Keratinocyte (primary cell): ENCODE measurements at regions not wholly inside any gene's neighbourhood (a gene's known extent, or its start where the extent isn't known, plus 50 kb on each side); places are given as distances from the start of the nearest gene placed in this dataset.

ENCODE experiments used
- DNase-seq: peaks from one replicate; pipeline ENCODE4 v3.0.0-alpha.2; 2011; ENCODE audit warnings: low read depth, missing footprints, low spot score
- FAIRE-seq: peaks from 2 replicates; lab custom pipeline; 2011; peaks lifted over from hg19 to GRCh38; lab: Jason Lieb, UNC
- H2AFZ ChIP-seq: 2 replicates; pipeline ENCODE4 v1.6.0; 2012; ENCODE audit warnings: low read length, control low read depth, inconsistent platforms; ENCODE audit not compliant: control insufficient read depth
- H3K27ac ChIP-seq: 2 replicates; pipeline ENCODE4 v1.5.1; 2011; ENCODE audit warnings: low read length; ENCODE audit not compliant: control insufficient read depth, insufficient read depth
- H3K27me3 ChIP-seq: 3 replicates; pipeline ENCODE4 v1.6.0; 2011; ENCODE audit warnings: low read length; ENCODE audit not compliant: control insufficient read depth, insufficient read depth; ENCODE audit errors: extremely low read depth
- H3K36me3 ChIP-seq, 2 experiments: 2 replicates in 1 of 2; 3 replicates in 1 of 2; pipeline ENCODE4 v1.5.1; 2011; ENCODE audit warnings: low read length in 2 of 2, mild to moderate bottlenecking in 1 of 2; ENCODE audit not compliant: control insufficient read depth in 2 of 2, insufficient read depth in 2 of 2; ENCODE audit errors: extremely low read depth in 1 of 2
- H3K4me1 ChIP-seq: 3 replicates; pipeline ENCODE4 v1.5.1; 2011; ENCODE audit warnings: low read length; ENCODE audit not compliant: control insufficient read depth, insufficient read depth; ENCODE audit errors: extremely low read depth
- H3K4me2 ChIP-seq: 3 replicates; pipeline ENCODE4 v1.6.0; 2011; ENCODE audit warnings: low read depth, low read length; ENCODE audit not compliant: control insufficient read depth, insufficient read depth; ENCODE audit errors: extremely low read depth
- H3K4me3 ChIP-seq, 3 experiments: fragments of 200-600 bp in 1 of 3; sonication (generic) in 1 of 3; 2 replicates in 2 of 3; 3 replicates in 1 of 3; pipeline ENCODE4 v1.5.1; 2011 to 2016; ENCODE audit warnings: low read length in 3 of 3, mild to moderate bottlenecking in 3 of 3, control low read depth in 2 of 3, inconsistent platforms in 1 of 3, low read depth in 1 of 3, mixed read lengths in 1 of 3, mixed run types in 1 of 3, moderate library complexity in 1 of 3; ENCODE audit not compliant: control insufficient read depth in 2 of 3, insufficient read depth in 2 of 3; ENCODE audit errors: extremely low read depth in 1 of 3
- H3K79me2 ChIP-seq: 2 replicates; pipeline ENCODE4 v1.6.0; 2012; ENCODE audit warnings: low read length; ENCODE audit not compliant: control insufficient read depth, insufficient read depth
- H3K9ac ChIP-seq: 3 replicates; pipeline ENCODE4 v1.6.0; 2011; ENCODE audit warnings: low read length; ENCODE audit not compliant: control insufficient read depth, insufficient read depth; ENCODE audit errors: extremely low read depth
- H3K9me1 ChIP-seq: 3 replicates; pipeline ENCODE4 v1.6.0; 2011; ENCODE audit warnings: low read length; ENCODE audit not compliant: control insufficient read depth, insufficient read depth; ENCODE audit errors: extremely low read depth
- H3K9me3 ChIP-seq: 2 replicates; pipeline ENCODE4 v1.5.1; 2012; ENCODE audit warnings: low read depth, low read length; ENCODE audit not compliant: control insufficient read depth
- H4K20me1 ChIP-seq: 3 replicates; pipeline ENCODE4 v1.6.0; 2011; ENCODE audit warnings: low read length; ENCODE audit not compliant: control insufficient read depth, insufficient read depth; ENCODE audit errors: extremely low read depth
- EZH2 ChIP-seq: IDR thresholded peaks from one replicate; pipeline ENCODE4 v1.6.1; 2012; ENCODE audit warnings: inconsistent platforms, mild to moderate bottlenecking, low read length, moderate library complexity
- dilution Hi-C: fragments of 300-500 bp; cut with MboI; formaldehyde crosslinking; loops from one replicate; pipeline ENCODE4 v1.7.0; 2020; ENCODE audit warnings: low sequenced_read_pairs; ENCODE audit not compliant: extremely low pct_ligation_motif_present
- TF ChIP-seq, protein P1 (sequence below), 3 experiments: IDR thresholded peaks in 1 of 3; conservative IDR thresholded peaks in 1 of 3; optimal IDR thresholded peaks in 1 of 3; 2 replicates in 2 of 3; 3 replicates in 1 of 3; pipeline versions ENCODE3 to v1.5.1; 2011; ENCODE audit warnings: low read length in 3 of 3, mild to moderate bottlenecking in 3 of 3, moderate library complexity in 2 of 3, control low read depth in 1 of 3, inconsistent platforms in 1 of 3; ENCODE audit not compliant: insufficient read depth in 2 of 3; ENCODE audit errors: extremely low read depth in 1 of 3

DNA sequence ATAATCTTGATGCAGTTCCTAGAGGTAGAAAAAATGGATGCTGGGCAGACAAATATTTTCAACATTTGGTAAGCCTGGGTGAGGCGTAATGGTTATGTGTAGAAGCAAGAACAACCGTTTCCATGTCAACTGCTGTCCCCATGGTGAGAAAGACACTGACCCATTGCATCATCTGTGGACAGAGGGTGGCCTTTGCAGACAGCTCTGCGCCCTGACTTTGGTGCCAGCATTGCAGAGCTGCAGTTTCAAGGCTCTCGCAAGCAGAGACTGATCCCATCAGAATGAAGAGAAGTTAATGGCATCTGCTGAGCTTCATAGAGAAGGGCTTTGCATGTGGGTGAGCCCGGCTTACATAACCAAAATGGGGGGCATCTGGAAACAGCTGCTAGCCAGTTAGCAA, 179.0 kb upstream of the ADRA1B start:
- DNase-seq (no peak), FAIRE-seq (no peak)
- Histone ChIP-seq H3K9me3 (no peaks in the 10 kb centered on the region), H3K4me1 (peaks cover 13% of the 10 kb centered on the region), H3K9me1 (no peaks in the 10 kb centered on the region), H3K4me2 (no peak overlapping the region), H3K4me3 (no peak overlapping the region), H3K36me3 (no peaks in the 10 kb centered on the region), H3K27me3 (no peaks in the 10 kb centered on the region), H3K9ac (no peak overlapping the region), H2AFZ (no peak overlapping the region), H3K79me2 (no peaks in the 10 kb centered on the region), H3K27ac (no peak overlapping the region), H4K20me1 (no peaks in the 10 kb centered on the region)
- dilution Hi-C loops, result no loop called here
- TF ChIP-seq EZH2, result no peak
- TF ChIP-seq, protein P1, sequence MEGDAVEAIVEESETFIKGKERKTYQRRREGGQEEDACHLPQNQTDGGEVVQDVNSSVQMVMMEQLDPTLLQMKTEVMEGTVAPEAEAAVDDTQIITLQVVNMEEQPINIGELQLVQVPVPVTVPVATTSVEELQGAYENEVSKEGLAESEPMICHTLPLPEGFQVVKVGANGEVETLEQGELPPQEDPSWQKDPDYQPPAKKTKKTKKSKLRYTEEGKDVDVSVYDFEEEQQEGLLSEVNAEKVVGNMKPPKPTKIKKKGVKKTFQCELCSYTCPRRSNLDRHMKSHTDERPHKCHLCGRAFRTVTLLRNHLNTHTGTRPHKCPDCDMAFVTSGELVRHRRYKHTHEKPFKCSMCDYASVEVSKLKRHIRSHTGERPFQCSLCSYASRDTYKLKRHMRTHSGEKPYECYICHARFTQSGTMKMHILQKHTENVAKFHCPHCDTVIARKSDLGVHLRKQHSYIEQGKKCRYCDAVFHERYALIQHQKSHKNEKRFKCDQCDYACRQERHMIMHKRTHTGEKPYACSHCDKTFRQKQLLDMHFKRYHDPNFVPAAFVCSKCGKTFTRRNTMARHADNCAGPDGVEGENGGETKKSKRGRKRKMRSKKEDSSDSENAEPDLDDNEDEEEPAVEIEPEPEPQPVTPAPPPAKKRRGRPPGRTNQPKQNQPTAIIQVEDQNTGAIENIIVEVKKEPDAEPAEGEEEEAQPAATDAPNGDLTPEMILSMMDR (optimal IDR thresholded peaks at IDR 0.05 in 1 of 3, IDR thresholded peaks at IDR 0.05 in 1 of 3, conservative IDR thresholded peaks at IDR 0.05 in 1 of 3; ENCODE audit: extremely low read depth in 1 of 3, insufficient read depth in 2 of 3, low read length in 3 of 3), result no peak

DNA sequence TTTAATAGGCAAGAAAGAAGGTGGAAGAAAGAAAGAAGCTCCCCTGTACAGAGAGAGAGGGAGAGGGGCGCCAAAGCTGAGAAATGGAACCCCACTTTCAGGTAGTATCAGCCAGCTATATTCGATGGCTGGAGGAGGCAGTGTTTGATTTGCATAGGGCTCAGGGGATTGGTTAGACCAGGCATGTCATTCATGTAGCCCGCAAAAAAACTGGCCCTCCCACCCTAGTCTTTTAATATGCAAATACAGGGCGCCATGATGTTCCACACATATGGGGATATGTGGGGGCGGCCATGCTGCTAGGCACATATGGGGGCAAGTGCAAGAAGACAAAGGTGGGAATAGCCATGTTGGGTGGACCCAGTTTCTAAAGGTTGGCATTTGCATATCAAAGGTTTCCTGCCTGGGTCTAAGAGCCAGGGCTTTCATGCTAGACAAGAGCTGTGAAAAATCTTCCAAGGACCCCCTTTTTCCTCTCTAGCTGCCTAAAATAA, 174.4 kb upstream of the ADRA1B start:
- Histone ChIP-seq H3K4me1 (no peaks in the 10 kb centered on the region), H3K9me1 (no peaks in the 10 kb centered on the region), H3K79me2 (no peaks in the 10 kb centered on the region), H3K4me3 (no peak overlapping the region), H3K9ac (no peak overlapping the region), H2AFZ (no peak overlapping the region), H4K20me1 (no peaks in the 10 kb centered on the region), H3K4me2 (no peak overlapping the region), H3K27me3 (no peaks in the 10 kb centered on the region), H3K36me3 (no peaks in the 10 kb centered on the region), H3K9me3 (no peaks in the 10 kb centered on the region), H3K27ac (no peak overlapping the region)
- dilution Hi-C loops, result no loop called here
- TF ChIP-seq, protein P1 (optimal IDR thresholded peaks at IDR 0.05 in 1 of 3, IDR thresholded peaks at IDR 0.05 in 1 of 3, conservative IDR thresholded peaks at IDR 0.05 in 1 of 3; ENCODE audit: extremely low read depth in 1 of 3, insufficient read depth in 2 of 3, low read length in 3 of 3), result no peak
- no peak for TF ChIP-seq EZH2
- no peak for FAIRE-seq
- no peak for DNase-seq
